Head of caudate nucleus (tissue), 42 donors: ENCODE measurements at regions not wholly inside any gene's neighbourhood (a gene's known extent, or its start where the extent isn't known, plus 50 kb on each side); places are given as distances from the start of the nearest gene placed in this dataset.
"Not testable (repeated sequence)": the region's sequence is repeated elsewhere in the genome, so short reads cannot be mapped to it uniquely, and the experiment has no call there.

Experiments used
- DNase-seq, 42 donors: peaks; one replicate each; pipeline versions ENCODE4 v3.0.0 to v3.0.0-alpha.2; 2020 to 2021; ENCODE audit warnings: mixed read lengths in 7 of 42
- intact Hi-C: fragments of 100-400 bp; cut with DNase I; formaldehyde crosslinking; loops from one replicate; pipeline ENCODE4 v1.15.0; 2022

GRCh38 chr11:36748836-36749235 is 150.8 kb upstream of the RAG2 start:
- intact Hi-C loops = loop anchor here (5.0 kb wide), 1 partner anchor 42 kb away; no protein-coding TSS in a partner anchor

GRCh38 chr11:36746886-36747710 is 149.1 kb upstream of the RAG2 start:
- intact Hi-C loops = loop anchor here (5.0 kb wide), 1 partner anchor 40 kb away; no protein-coding TSS in a partner anchor
- peak; percentile 68 to 94 (median 86) for DNase-seq

More at GRCh38 chr11:36748836-36749235, 150.8 kb upstream of the RAG2 start:
- no peak for DNase-seq

- intact Hi-C loops = loop anchor here (5.0 kb wide), 1 partner anchor 37 kb away; no protein-coding TSS in a partner anchor
Measured at GRCh38 chr11:36744375-36745168, 146.5 kb upstream of the RAG2 start.

GRCh38 chr11:36743039-36743438 is 145.0 kb upstream of the RAG2 start:
- no peak for DNase-seq
- intact Hi-C loops = no loop called here

More at GRCh38 chr11:36744375-36745168, 146.5 kb upstream of the RAG2 start:
- DNase-seq = peak; percentile 36 to 87 (median 70)

- intact Hi-C loops = no loop called here
Measured at GRCh38 chr11:36741515-36741914, 143.5 kb upstream of the RAG2 start.

GRCh38 chr11:36738292-36738861 is 140.3 kb upstream of the RAG2 start:
- no peak for DNase-seq
- intact Hi-C loops = no loop called here

More at GRCh38 chr11:36741515-36741914, 143.5 kb upstream of the RAG2 start:
- no peak for DNase-seq

- intact Hi-C loops = no loop called here
- DNase-seq = no peak
Measured at GRCh38 chr11:36736103-36736502, 138.1 kb upstream of the RAG2 start.

- intact Hi-C loops, DNase-seq: not testable (repeated sequence)
Measured at GRCh38 chr11:36733721-36734120, 135.7 kb upstream of the RAG2 start.

- DNase-seq = no peak
- intact Hi-C loops = no loop called here
Measured at GRCh38 chr11:36730761-36731160, 132.7 kb upstream of the RAG2 start.

- intact Hi-C loops = no loop called here
- no peak for DNase-seq
Measured at GRCh38 chr11:36729825-36730224, 131.8 kb upstream of the RAG2 start.

GRCh38 chr11:36726420-36726819 is 128.4 kb upstream of the RAG2 start:
- intact Hi-C loops = no loop called here
- DNase-seq = no peak

GRCh38 chr11:36724742-36725385 is 126.8 kb upstream of the RAG2 start:
- intact Hi-C loops = no loop called here
- no peak for DNase-seq

- DNase-seq = no peak
Measured at GRCh38 chr11:36722421-36722820, 124.4 kb upstream of the RAG2 start.

GRCh38 chr11:36719358-36720107 is 121.5 kb upstream of the RAG2 start:
- no peak for DNase-seq

More at GRCh38 chr11:36722421-36722820, 124.4 kb upstream of the RAG2 start:
- intact Hi-C loops = no loop called here

GRCh38 chr11:36718451-36718850 is 120.4 kb upstream of the RAG2 start:
- intact Hi-C loops = no loop called here
- no peak for DNase-seq

More at GRCh38 chr11:36719358-36720107, 121.5 kb upstream of the RAG2 start:
- intact Hi-C loops = no loop called here

- intact Hi-C loops = no loop called here
- DNase-seq = peak in 22 of 42 donors; percentile 2 to 50 (median 20)
Measured at GRCh38 chr11:36713715-36714114, 115.7 kb upstream of the RAG2 start.

- intact Hi-C loops = no loop called here
- no peak for DNase-seq
Measured at GRCh38 chr11:36711104-36711825, 113.2 kb upstream of the RAG2 start.
